IMR-90 (cell line): ENCODE measurements at regions not wholly inside any gene's neighbourhood (a gene's known extent, or its start where the extent isn't known, plus 50 kb on each side); places are given as distances from the start of the nearest gene placed in this dataset.

Experiments
- ATAC-seq: fragments of 200-7000 bp; cut with Tn5 transposase; 2 replicates; pipeline ENCODE4 v1.9.1; 2020; ENCODE audit warnings: low read depth, mild to moderate bottlenecking, moderate library complexity
- BruUV-seq: library from RNA; stranded (reverse); fragments of 400-500 nt; replicated peaks from 2 replicates; lab custom pipeline; 2021; lab: Mats Ljungman, UMichigan
- CTCF ChIA-PET: fragments of 300-600 bp; formaldehyde crosslinking; extraction: SDS; loops from one replicate; lab custom pipeline; 2021; ENCODE audit warnings: antibody characterized with exemption; lab: Yijun Ruan, JAX
- POLR2A ChIA-PET: fragments of 300-600 bp; sonication (Branson Sonifier 250); formaldehyde crosslinking; loops from one replicate; lab custom pipeline; 2022; ENCODE audit warnings: antibody characterized with exemption; ENCODE audit not compliant: unreplicated experiment; lab: Charles Lee
- DNase-seq: peaks from one replicate; pipeline ENCODE4 v3.0.0; 2013
- H2AFZ ChIP-seq: replicated peaks from 2 replicates; pipeline ENCODE3; 2013; ENCODE audit warnings: low read length, mild to moderate bottlenecking; ENCODE audit not compliant: poor library complexity
- H2AK5ac ChIP-seq: 2 replicates; pipeline ENCODE4 v1.6.1; 2013; ENCODE audit warnings: low read depth, low read length, inconsistent platforms
- H2AK9ac ChIP-seq: replicated peaks from 2 replicates; pipeline ENCODE3; 2013; ENCODE audit warnings: mild to moderate bottlenecking, low read depth, low read length, moderate library complexity; ENCODE audit not compliant: poor library complexity
- H2BK120ac ChIP-seq: 2 replicates; pipeline ENCODE4 v1.6.1; 2013; ENCODE audit warnings: low read depth, low read length, inconsistent platforms
- H2BK15ac ChIP-seq: 3 replicates; pipeline ENCODE4 v1.6.1; 2013; ENCODE audit warnings: low read depth, low read length, inconsistent platforms
- H2BK20ac ChIP-seq: 2 replicates; pipeline ENCODE4 v1.6.1; 2013; ENCODE audit warnings: low read depth, mild to moderate bottlenecking, inconsistent platforms, low read length, moderate library complexity
- H2BK5ac ChIP-seq: 2 replicates; pipeline ENCODE4 v1.6.1; 2013; ENCODE audit warnings: mild to moderate bottlenecking, low read depth, low read length, inconsistent platforms; ENCODE audit not compliant: poor library complexity, severe bottlenecking
- H3K14ac ChIP-seq: replicated peaks from 2 replicates; pipeline ENCODE4 v1.6.1; 2013; ENCODE audit warnings: low read depth, low read length, inconsistent platforms
- H3K18ac ChIP-seq: 2 replicates; pipeline ENCODE4 v1.6.1; 2013; ENCODE audit warnings: low read depth, low read length, control low read depth
- H3K23ac ChIP-seq: 2 replicates; pipeline ENCODE4 v1.6.1; 2013; ENCODE audit warnings: low read depth, low read length, inconsistent platforms
- H3K27ac ChIP-seq: 2 replicates; pipeline ENCODE4 v1.5.1; 2013; ENCODE audit warnings: mild to moderate bottlenecking, control low read depth, low read length; ENCODE audit not compliant: insufficient read depth
- H3K27me3 ChIP-seq: 2 replicates; pipeline ENCODE4 v1.6.1; 2013; ENCODE audit warnings: low read length; ENCODE audit not compliant: control insufficient read depth, insufficient read depth
- H3K36me3 ChIP-seq: 2 replicates; pipeline ENCODE4 v1.6.1; 2013; ENCODE audit warnings: low read length, mixed read lengths; ENCODE audit not compliant: control insufficient read depth, insufficient read depth
- H3K4ac ChIP-seq: 2 replicates; pipeline ENCODE4 v1.6.1; 2013; ENCODE audit warnings: low read depth, low read length, inconsistent platforms
- H3K4me1 ChIP-seq: 2 replicates; pipeline ENCODE4 v1.6.1; 2013; ENCODE audit warnings: low read length, mixed read lengths; ENCODE audit not compliant: control insufficient read depth, insufficient read depth
- H3K4me2 ChIP-seq: 2 replicates; pipeline ENCODE4 v1.6.1; 2013; ENCODE audit warnings: low read depth, mild to moderate bottlenecking, control low read depth, low read length, moderate library complexity
- H3K4me3 ChIP-seq: 2 replicates; pipeline ENCODE4 v1.5.1; 2013; ENCODE audit warnings: low read depth, mild to moderate bottlenecking, control low read depth, low read length, moderate library complexity; ENCODE audit not compliant: insufficient read depth
- H3K56ac ChIP-seq: 2 replicates; pipeline ENCODE4 v1.6.1; 2013; ENCODE audit warnings: low read length, inconsistent platforms; ENCODE audit not compliant: insufficient read depth; ENCODE audit errors: extremely low read depth
- H3K79me1 ChIP-seq, 2 experiments: 2 replicates each; pipeline ENCODE4 v1.6.1; 2013; ENCODE audit warnings: low read length in 2 of 2, inconsistent platforms in 1 of 2, low read depth in 1 of 2
- H3K9ac ChIP-seq: 2 replicates; pipeline ENCODE4 v1.6.1; 2013; ENCODE audit warnings: low read depth, low read length, control low read depth
- H3K9me1 ChIP-seq: 2 replicates; pipeline ENCODE4 v1.6.1; 2013; ENCODE audit warnings: low read length, inconsistent platforms; ENCODE audit not compliant: insufficient read depth
- H3K9me3 ChIP-seq: 2 replicates; pipeline ENCODE4 v1.6.1; 2013; ENCODE audit warnings: low read length; ENCODE audit not compliant: control insufficient read depth, insufficient read depth
- H4K20me1 ChIP-seq: 2 replicates; pipeline ENCODE4 v1.6.1; 2013; ENCODE audit warnings: low read length, inconsistent platforms; ENCODE audit not compliant: insufficient read depth
- H4K5ac ChIP-seq: 2 replicates; pipeline ENCODE4 v1.6.1; 2013; ENCODE audit warnings: mild to moderate bottlenecking, low read depth, low read length, control low read depth
- H4K8ac ChIP-seq, 2 experiments: 2 replicates each; pipeline ENCODE4 v1.6.1; 2013; ENCODE audit warnings: low read depth in 2 of 2, low read length in 2 of 2, control low read depth in 1 of 2, inconsistent platforms in 1 of 2
- H4K91ac ChIP-seq: 2 replicates; pipeline ENCODE4 v1.6.1; 2013; ENCODE audit warnings: low read depth, low read length, inconsistent platforms; ENCODE audit not compliant: insufficient read depth
- CEBPB ChIP-seq: IDR thresholded peaks from 2 replicates; pipeline ENCODE4 v1.6.1; 2012; ENCODE audit warnings: low read depth, low read length, improper control_type of control experiment
- CTCF ChIP-seq: conservative IDR thresholded peaks from 2 replicates; pipeline ENCODE4 v1.5.1; 2012; ENCODE audit warnings: mild to moderate bottlenecking, low read depth, low read length, improper control_type of control experiment
- MAFK ChIP-seq: IDR thresholded peaks from 2 replicates; pipeline ENCODE4 v1.6.1; 2012; ENCODE audit warnings: low read depth, low read length, improper control_type of control experiment
- MXI1 ChIP-seq: IDR thresholded peaks from 2 replicates; pipeline ENCODE4 v1.6.1; 2012; ENCODE audit warnings: low read depth, mild to moderate bottlenecking, low read length, moderate library complexity, borderline replicate concordance
- POLR2A ChIP-seq: IDR thresholded peaks from 2 replicates; pipeline ENCODE4 v1.6.1; 2012; ENCODE audit warnings: mild to moderate bottlenecking, low read depth, low read length
- RAD21 ChIP-seq: IDR thresholded peaks from 2 replicates; pipeline ENCODE4 v1.6.1; 2012; ENCODE audit warnings: low read length, improper control_type of control experiment
- RCOR1 ChIP-seq: IDR thresholded peaks from 2 replicates; pipeline ENCODE4 v1.6.1; 2012; ENCODE audit warnings: mild to moderate bottlenecking, low read length, improper control_type of control experiment; ENCODE audit not compliant: insufficient replicate concordance
- RFX5 ChIP-seq: IDR thresholded peaks from 2 replicates; pipeline ENCODE4 v1.8.0; 2012; ENCODE audit warnings: low read depth, mild to moderate bottlenecking, low read length, moderate library complexity
- SMC3 ChIP-seq: fragments of 150-350 bp; IDR thresholded peaks from 2 replicates; pipeline ENCODE4 v1.6.1; 2016; ENCODE audit warnings: low read depth, mild to moderate bottlenecking, antibody characterized with exemption, low read length, moderate library complexity
- WGBS, 2 experiments: methylation state at CpG; one replicate each; pipeline versions ENCODE4 v1.1.5 to v1.1.7; 2013; ENCODE audit warnings: missing lambda C conversion rate in 2 of 2; ENCODE audit not compliant: insufficient read length in 1 of 2; ENCODE audit errors: extremely low coverage in 2 of 2; 5-methylcytosine and 5-hydroxymethylcytosine counted together
- dilution Hi-C: fragments of 300-500 bp; cut with HindIII; formaldehyde crosslinking; loops from one replicate; pipeline ENCODE4 v1.14.3; 2018; ENCODE audit warnings: low sequenced_read_pairs; ENCODE audit not compliant: unreplicated experiment
- in situ Hi-C: fragments of 300-500 bp; cut with MboI; formaldehyde crosslinking; loops from 3 replicates; pipeline ENCODE4 v1.14.3; 2019; ENCODE audit warnings: low sequenced_read_pairs, inconsistent platforms, mixed read lengths
- intact Hi-C: fragments of 100-400 bp; cut with micrococcal nuclease; formaldehyde crosslinking; loops from 2 replicates; pipeline ENCODE4 v1.10.0; 2022
- TF ChIP-seq, protein P1 (sequence below): fragments of 150-350 bp; IDR thresholded peaks from 2 replicates; pipeline ENCODE4 v1.6.1; 2017; ENCODE audit warnings: mild to moderate bottlenecking, antibody characterized with exemption, low read length, low read depth

DNA sequence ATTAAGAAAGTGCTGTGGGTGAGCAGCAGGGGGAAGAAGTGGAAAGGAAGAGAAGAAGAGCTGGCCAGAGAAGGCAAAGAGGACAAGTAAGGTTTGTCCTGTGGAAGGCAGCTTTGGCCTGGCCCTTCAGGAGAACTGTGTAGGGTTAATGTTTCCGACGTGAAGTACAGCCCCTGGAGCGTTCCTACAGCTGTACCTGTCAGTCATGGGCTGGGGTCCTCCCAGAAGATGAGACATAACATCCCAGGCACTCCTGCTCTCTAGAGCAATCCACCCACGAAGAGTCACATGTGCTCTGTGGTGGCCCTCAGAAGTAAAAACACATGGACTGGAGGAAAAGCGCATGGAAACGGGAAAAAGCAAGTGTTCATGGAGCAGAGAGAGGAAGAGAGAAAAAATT, 237.4 kb downstream of the CAAP1 start:
- no peaks in the 10 kb centered on the region for H3K27me3 ChIP-seq
- no peak for DNase-seq
- in situ Hi-C loops (no loop called here), dilution Hi-C loops (no loop called here), intact Hi-C loops (no loop called here)
- no peaks in the 10 kb centered on the region for H3K4me1 ChIP-seq
- CTCF ChIA-PET: interaction anchor here (1.2 kb wide), 1 partner anchor 9 kb away, joined by 3 read pairs; no protein-coding TSS in a partner anchor
- ATAC-seq: no peak
- TF ChIP-seq POLR2A (no peak), CEBPB (no peak), SMC3 (no peak), MXI1 (no peak), RFX5 (no peak), MAFK (no peak), CTCF (no peak), RCOR1 (no peak), RAD21 (no peak)
- TF ChIP-seq, protein P1, sequence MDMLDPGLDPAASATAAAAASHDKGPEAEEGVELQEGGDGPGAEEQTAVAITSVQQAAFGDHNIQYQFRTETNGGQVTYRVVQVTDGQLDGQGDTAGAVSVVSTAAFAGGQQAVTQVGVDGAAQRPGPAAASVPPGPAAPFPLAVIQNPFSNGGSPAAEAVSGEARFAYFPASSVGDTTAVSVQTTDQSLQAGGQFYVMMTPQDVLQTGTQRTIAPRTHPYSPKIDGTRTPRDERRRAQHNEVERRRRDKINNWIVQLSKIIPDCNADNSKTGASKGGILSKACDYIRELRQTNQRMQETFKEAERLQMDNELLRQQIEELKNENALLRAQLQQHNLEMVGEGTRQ: no peak
- H3K4me2 ChIP-seq: no peak overlapping the region
- WGBS, 2 experiments: 80% methylated on average over 1 of the region's 6 CpGs; no CpG with 5 or more reads in 1 of the 2 experiments
- H2BK120ac ChIP-seq: no peak overlapping the region
- H4K5ac ChIP-seq: no peak overlapping the region
- no peak overlapping the region for H3K23ac ChIP-seq
- BruUV-seq: no TSS peak
- H4K8ac ChIP-seq: no peak overlapping the region
- H4K91ac ChIP-seq: no peak overlapping the region
- no peaks in the 10 kb centered on the region for H3K9me1 ChIP-seq
- no peaks in the 10 kb centered on the region for H4K20me1 ChIP-seq
- no peak overlapping the region for H2AK5ac ChIP-seq
- H3K79me1 ChIP-seq: no peaks in the 10 kb centered on the region
- no peaks in the 10 kb centered on the region for H3K9me3 ChIP-seq
- H2BK20ac ChIP-seq: no peak overlapping the region
- H2BK15ac ChIP-seq: no peak overlapping the region
- no peak overlapping the region for H2AK9ac ChIP-seq
- H2BK5ac ChIP-seq: no peak overlapping the region
- H3K14ac ChIP-seq: no peak overlapping the region
- no peak overlapping the region for H3K56ac ChIP-seq
- H3K4me3 ChIP-seq: no peak overlapping the region
- POLR2A ChIA-PET: no interaction called here
- no peak overlapping the region for H3K9ac ChIP-seq
- H3K36me3 ChIP-seq: no peaks in the 10 kb centered on the region
- H3K18ac ChIP-seq: no peak overlapping the region
- H2AFZ ChIP-seq: no peak overlapping the region
- H3K4ac ChIP-seq: no peak overlapping the region
- H3K27ac ChIP-seq: no peak overlapping the region
